IMR-90 (cell line): ENCODE measurements at regions not wholly inside any gene's neighbourhood (a gene's known extent, or its start where the extent isn't known, plus 50 kb on each side); places are given as distances from the start of the nearest gene placed in this dataset.

ENCODE experiments used
- ATAC-seq: fragments of 200-7000 bp; cut with Tn5 transposase; 2 replicates; pipeline ENCODE4 v1.9.1; 2020; ENCODE audit warnings: low read depth, mild to moderate bottlenecking, moderate library complexity
- BruUV-seq: library from RNA; stranded (reverse); fragments of 400-500 nt; replicated peaks from 2 replicates; lab custom pipeline; 2021; lab: Mats Ljungman, UMichigan
- CTCF ChIA-PET: fragments of 300-600 bp; formaldehyde crosslinking; extraction: SDS; loops from one replicate; lab custom pipeline; 2021; ENCODE audit warnings: antibody characterized with exemption; lab: Yijun Ruan, JAX
- POLR2A ChIA-PET: fragments of 300-600 bp; sonication (Branson Sonifier 250); formaldehyde crosslinking; loops from one replicate; lab custom pipeline; 2022; ENCODE audit warnings: antibody characterized with exemption; ENCODE audit not compliant: unreplicated experiment; lab: Charles Lee
- DNase-seq: peaks from one replicate; pipeline ENCODE4 v3.0.0; 2013
- H2AFZ ChIP-seq: replicated peaks from 2 replicates; pipeline ENCODE3; 2013; ENCODE audit warnings: low read length, mild to moderate bottlenecking; ENCODE audit not compliant: poor library complexity
- H2AK5ac ChIP-seq: 2 replicates; pipeline ENCODE4 v1.6.1; 2013; ENCODE audit warnings: low read depth, low read length, inconsistent platforms
- H2AK9ac ChIP-seq: replicated peaks from 2 replicates; pipeline ENCODE3; 2013; ENCODE audit warnings: mild to moderate bottlenecking, low read depth, low read length, moderate library complexity; ENCODE audit not compliant: poor library complexity
- H2BK120ac ChIP-seq: 2 replicates; pipeline ENCODE4 v1.6.1; 2013; ENCODE audit warnings: low read depth, low read length, inconsistent platforms
- H2BK15ac ChIP-seq: 3 replicates; pipeline ENCODE4 v1.6.1; 2013; ENCODE audit warnings: low read depth, low read length, inconsistent platforms
- H2BK20ac ChIP-seq: 2 replicates; pipeline ENCODE4 v1.6.1; 2013; ENCODE audit warnings: low read depth, mild to moderate bottlenecking, inconsistent platforms, low read length, moderate library complexity
- H2BK5ac ChIP-seq: 2 replicates; pipeline ENCODE4 v1.6.1; 2013; ENCODE audit warnings: mild to moderate bottlenecking, low read depth, low read length, inconsistent platforms; ENCODE audit not compliant: poor library complexity, severe bottlenecking
- H3K14ac ChIP-seq: replicated peaks from 2 replicates; pipeline ENCODE4 v1.6.1; 2013; ENCODE audit warnings: low read depth, low read length, inconsistent platforms
- H3K18ac ChIP-seq: 2 replicates; pipeline ENCODE4 v1.6.1; 2013; ENCODE audit warnings: low read depth, low read length, control low read depth
- H3K23ac ChIP-seq: 2 replicates; pipeline ENCODE4 v1.6.1; 2013; ENCODE audit warnings: low read depth, low read length, inconsistent platforms
- H3K27ac ChIP-seq: 2 replicates; pipeline ENCODE4 v1.5.1; 2013; ENCODE audit warnings: mild to moderate bottlenecking, control low read depth, low read length; ENCODE audit not compliant: insufficient read depth
- H3K27me3 ChIP-seq: 2 replicates; pipeline ENCODE4 v1.6.1; 2013; ENCODE audit warnings: low read length; ENCODE audit not compliant: control insufficient read depth, insufficient read depth
- H3K36me3 ChIP-seq: 2 replicates; pipeline ENCODE4 v1.6.1; 2013; ENCODE audit warnings: low read length, mixed read lengths; ENCODE audit not compliant: control insufficient read depth, insufficient read depth
- H3K4ac ChIP-seq: 2 replicates; pipeline ENCODE4 v1.6.1; 2013; ENCODE audit warnings: low read depth, low read length, inconsistent platforms
- H3K4me1 ChIP-seq: 2 replicates; pipeline ENCODE4 v1.6.1; 2013; ENCODE audit warnings: low read length, mixed read lengths; ENCODE audit not compliant: control insufficient read depth, insufficient read depth
- H3K4me2 ChIP-seq: 2 replicates; pipeline ENCODE4 v1.6.1; 2013; ENCODE audit warnings: low read depth, mild to moderate bottlenecking, control low read depth, low read length, moderate library complexity
- H3K4me3 ChIP-seq: 2 replicates; pipeline ENCODE4 v1.5.1; 2013; ENCODE audit warnings: low read depth, mild to moderate bottlenecking, control low read depth, low read length, moderate library complexity; ENCODE audit not compliant: insufficient read depth
- H3K56ac ChIP-seq: 2 replicates; pipeline ENCODE4 v1.6.1; 2013; ENCODE audit warnings: low read length, inconsistent platforms; ENCODE audit not compliant: insufficient read depth; ENCODE audit errors: extremely low read depth
- H3K79me1 ChIP-seq, 2 experiments: 2 replicates each; pipeline ENCODE4 v1.6.1; 2013; ENCODE audit warnings: low read length in 2 of 2, inconsistent platforms in 1 of 2, low read depth in 1 of 2
- H3K9ac ChIP-seq: 2 replicates; pipeline ENCODE4 v1.6.1; 2013; ENCODE audit warnings: low read depth, low read length, control low read depth
- H3K9me1 ChIP-seq: 2 replicates; pipeline ENCODE4 v1.6.1; 2013; ENCODE audit warnings: low read length, inconsistent platforms; ENCODE audit not compliant: insufficient read depth
- H3K9me3 ChIP-seq: 2 replicates; pipeline ENCODE4 v1.6.1; 2013; ENCODE audit warnings: low read length; ENCODE audit not compliant: control insufficient read depth, insufficient read depth
- H4K20me1 ChIP-seq: 2 replicates; pipeline ENCODE4 v1.6.1; 2013; ENCODE audit warnings: low read length, inconsistent platforms; ENCODE audit not compliant: insufficient read depth
- H4K5ac ChIP-seq: 2 replicates; pipeline ENCODE4 v1.6.1; 2013; ENCODE audit warnings: mild to moderate bottlenecking, low read depth, low read length, control low read depth
- H4K8ac ChIP-seq, 2 experiments: 2 replicates each; pipeline ENCODE4 v1.6.1; 2013; ENCODE audit warnings: low read depth in 2 of 2, low read length in 2 of 2, control low read depth in 1 of 2, inconsistent platforms in 1 of 2
- H4K91ac ChIP-seq: 2 replicates; pipeline ENCODE4 v1.6.1; 2013; ENCODE audit warnings: low read depth, low read length, inconsistent platforms; ENCODE audit not compliant: insufficient read depth
- CHD1 ChIP-seq: IDR thresholded peaks from 2 replicates; pipeline ENCODE4 v1.6.1; 2012; ENCODE audit warnings: low read depth, low read length, improper control_type of control experiment
- NFE2L2 ChIP-seq: fragments of 150-350 bp; IDR thresholded peaks from 2 replicates; pipeline ENCODE4 v1.6.1; 2016; ENCODE audit warnings: low read depth, mild to moderate bottlenecking, low read length
- RAD21 ChIP-seq: IDR thresholded peaks from 2 replicates; pipeline ENCODE4 v1.6.1; 2012; ENCODE audit warnings: low read length, improper control_type of control experiment
- SMC3 ChIP-seq: fragments of 150-350 bp; IDR thresholded peaks from 2 replicates; pipeline ENCODE4 v1.6.1; 2016; ENCODE audit warnings: low read depth, mild to moderate bottlenecking, antibody characterized with exemption, low read length, moderate library complexity
- WGBS, 2 experiments: methylation state at CpG; one replicate each; pipeline versions ENCODE4 v1.1.5 to v1.1.7; 2013; ENCODE audit warnings: missing lambda C conversion rate in 2 of 2; ENCODE audit not compliant: insufficient read length in 1 of 2; ENCODE audit errors: extremely low coverage in 2 of 2; 5-methylcytosine and 5-hydroxymethylcytosine counted together
- dilution Hi-C: fragments of 300-500 bp; cut with HindIII; formaldehyde crosslinking; loops from one replicate; pipeline ENCODE4 v1.14.3; 2018; ENCODE audit warnings: low sequenced_read_pairs; ENCODE audit not compliant: unreplicated experiment
- in situ Hi-C: fragments of 300-500 bp; cut with MboI; formaldehyde crosslinking; loops from 3 replicates; pipeline ENCODE4 v1.14.3; 2019; ENCODE audit warnings: low sequenced_read_pairs, inconsistent platforms, mixed read lengths
- intact Hi-C: fragments of 100-400 bp; cut with micrococcal nuclease; formaldehyde crosslinking; loops from 2 replicates; pipeline ENCODE4 v1.10.0; 2022
- TF ChIP-seq, protein P1 (sequence below): fragments of 150-350 bp; IDR thresholded peaks from 2 replicates; pipeline ENCODE4 v1.6.1; 2016; ENCODE audit warnings: low read depth, mild to moderate bottlenecking, low read length, moderate library complexity, borderline replicate concordance

DNA sequence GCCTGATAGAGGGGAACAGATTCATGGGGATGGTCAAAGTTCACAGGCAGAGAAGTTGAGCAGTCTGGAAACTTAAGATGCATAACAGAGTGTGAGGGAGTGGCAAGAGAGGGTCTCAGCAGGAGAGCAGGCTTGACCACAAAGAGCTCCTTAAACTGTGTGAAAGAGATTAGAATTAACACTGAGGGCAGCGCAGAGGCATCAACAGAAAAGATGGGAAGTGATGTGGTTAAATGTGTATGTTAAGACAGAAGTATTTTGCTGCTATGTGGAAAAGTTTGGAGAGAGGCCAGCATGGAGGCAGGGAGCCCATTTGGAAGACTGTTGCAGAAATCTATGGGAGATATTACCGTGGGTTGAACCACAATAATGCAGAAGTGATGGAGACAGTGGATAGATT is 122.7 kb upstream of the LMNTD1 start:
- Histone ChIP-seq H4K20me1 (no peaks in the 10 kb centered on the region), H2BK5ac (no peak overlapping the region), H3K36me3 (no peaks in the 10 kb centered on the region), H2BK20ac (no peak overlapping the region), H3K4me3 (no peak overlapping the region), H4K8ac (no peak overlapping the region), H3K4me2 (no peak overlapping the region), H4K5ac (no peak overlapping the region), H4K91ac (no peak overlapping the region), H3K27ac (no peak overlapping the region), H3K9me1 (no peaks in the 10 kb centered on the region), H3K56ac (no peak overlapping the region), H3K9ac (no peak overlapping the region), H3K9me3 (no peaks in the 10 kb centered on the region), H2AK5ac (no peak overlapping the region), H3K4ac (no peak overlapping the region), H3K79me1 (no peaks in the 10 kb centered on the region), H3K23ac (no peak overlapping the region), H2BK15ac (no peak overlapping the region), H2AFZ (no peak overlapping the region), H3K14ac (no peak overlapping the region), H2AK9ac (no peak overlapping the region), H3K18ac (0 out of 2 replicates have a peak overlapping the region, but pooled peaks have one; percentile 49), H3K27me3 (no peaks in the 10 kb centered on the region), H2BK120ac (no peak overlapping the region), H3K4me1 (peaks cover 2% of the 10 kb centered on the region)
- BruUV-seq, result no TSS peak
- ChIA-PET POLR2A (no interaction called here), CTCF (no interaction called here)
- no peak for ATAC-seq
- dilution Hi-C loops (no loop called here), intact Hi-C loops (no loop called here), in situ Hi-C loops (no loop called here)
- TF ChIP-seq, protein P1, sequence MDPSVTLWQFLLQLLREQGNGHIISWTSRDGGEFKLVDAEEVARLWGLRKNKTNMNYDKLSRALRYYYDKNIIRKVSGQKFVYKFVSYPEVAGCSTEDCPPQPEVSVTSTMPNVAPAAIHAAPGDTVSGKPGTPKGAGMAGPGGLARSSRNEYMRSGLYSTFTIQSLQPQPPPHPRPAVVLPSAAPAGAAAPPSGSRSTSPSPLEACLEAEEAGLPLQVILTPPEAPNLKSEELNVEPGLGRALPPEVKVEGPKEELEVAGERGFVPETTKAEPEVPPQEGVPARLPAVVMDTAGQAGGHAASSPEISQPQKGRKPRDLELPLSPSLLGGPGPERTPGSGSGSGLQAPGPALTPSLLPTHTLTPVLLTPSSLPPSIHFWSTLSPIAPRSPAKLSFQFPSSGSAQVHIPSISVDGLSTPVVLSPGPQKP, result no peak
- TF ChIP-seq SMC3 (no peak), NFE2L2 (no peak), CHD1 (no peak), RAD21 (no peak)
- 13% methylated on average over 1 of the region's 2 CpGs; no CpG with 5 or more reads in 1 of the 2 experiments for WGBS, 2 experiments
- peak; percentile 25 for DNase-seq
